ENCODE measurements at regions not wholly inside any gene's neighbourhood (a gene's known extent, or its start where the extent isn't known, plus 50 kb on each side); places are given as distances from the start of the nearest gene placed in this dataset.
"Not testable (repeated sequence)": the region's sequence is repeated elsewhere in the genome, so short reads cannot be mapped to it uniquely, and the experiment has no call there.

DNA sequence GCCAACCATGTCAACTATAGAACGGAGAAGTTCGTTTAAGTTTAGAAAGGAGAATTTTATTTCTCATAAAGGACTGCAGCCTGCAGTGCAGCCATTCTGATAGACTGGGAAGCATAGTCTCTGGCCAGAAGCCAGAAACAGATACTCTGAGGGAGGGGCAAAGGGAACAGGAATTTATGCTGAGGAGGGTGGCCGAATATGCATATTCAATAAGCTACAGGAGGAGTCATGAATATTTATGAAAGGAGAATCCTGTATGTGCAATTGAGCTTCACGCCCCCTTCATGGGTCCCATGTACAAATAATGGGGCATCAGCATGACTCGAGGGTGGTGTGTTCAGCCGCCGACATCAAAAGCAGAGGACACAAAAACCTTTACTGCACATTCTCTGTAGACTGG is 199.9 kb downstream of the CWF19L2 start:
- TF ChIP-seq POLR2A (IDR thresholded peaks at IDR 0.05) (no peak), POLR2AphosphoS5 (IDR thresholded peaks at IDR 0.05) (no peak), EP300 (IDR thresholded peaks at IDR 0.05) (no peak)
- TF ChIP-seq, protein P1, sequence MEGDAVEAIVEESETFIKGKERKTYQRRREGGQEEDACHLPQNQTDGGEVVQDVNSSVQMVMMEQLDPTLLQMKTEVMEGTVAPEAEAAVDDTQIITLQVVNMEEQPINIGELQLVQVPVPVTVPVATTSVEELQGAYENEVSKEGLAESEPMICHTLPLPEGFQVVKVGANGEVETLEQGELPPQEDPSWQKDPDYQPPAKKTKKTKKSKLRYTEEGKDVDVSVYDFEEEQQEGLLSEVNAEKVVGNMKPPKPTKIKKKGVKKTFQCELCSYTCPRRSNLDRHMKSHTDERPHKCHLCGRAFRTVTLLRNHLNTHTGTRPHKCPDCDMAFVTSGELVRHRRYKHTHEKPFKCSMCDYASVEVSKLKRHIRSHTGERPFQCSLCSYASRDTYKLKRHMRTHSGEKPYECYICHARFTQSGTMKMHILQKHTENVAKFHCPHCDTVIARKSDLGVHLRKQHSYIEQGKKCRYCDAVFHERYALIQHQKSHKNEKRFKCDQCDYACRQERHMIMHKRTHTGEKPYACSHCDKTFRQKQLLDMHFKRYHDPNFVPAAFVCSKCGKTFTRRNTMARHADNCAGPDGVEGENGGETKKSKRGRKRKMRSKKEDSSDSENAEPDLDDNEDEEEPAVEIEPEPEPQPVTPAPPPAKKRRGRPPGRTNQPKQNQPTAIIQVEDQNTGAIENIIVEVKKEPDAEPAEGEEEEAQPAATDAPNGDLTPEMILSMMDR (IDR thresholded peaks at IDR 0.05): no peak
- intact Hi-C loops (cut with DNase I): no loop called here
- Histone ChIP-seq H3K4me3 (no peak overlapping the region), H3K4me1 (no peaks in the 10 kb centered on the region), H3K9me3 (no peaks in the 10 kb centered on the region), H3K27ac (no peak overlapping the region), H3K27me3 (no peaks in the 10 kb centered on the region), H3K36me3 (no peaks in the 10 kb centered on the region)
- no peak for DNase-seq
- WGBS, 2 donors: 92 to 93% methylated on average over 7 of the region's 7 CpGs

DNA sequence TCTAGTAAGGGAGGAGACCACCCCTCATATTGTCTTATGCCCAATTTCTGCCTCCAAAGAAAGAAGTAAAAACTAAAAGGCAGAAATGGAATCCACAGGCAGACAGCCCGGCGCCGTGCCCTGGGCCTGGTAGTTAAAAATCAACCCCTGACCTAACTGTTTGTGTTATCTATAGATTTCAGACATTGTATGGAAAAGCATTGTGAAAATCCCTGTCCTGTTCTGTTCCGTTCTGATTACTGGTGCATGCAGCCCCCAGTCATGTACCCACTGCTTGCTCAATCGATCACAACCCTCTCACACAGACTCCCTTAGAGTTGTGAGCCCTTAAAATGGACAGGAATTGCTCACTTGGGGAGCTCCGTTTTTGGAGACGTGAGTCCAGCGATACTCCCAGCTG is 204.0 kb downstream of the CWF19L2 start:
- H3K36me3 ChIP-seq; DNase-seq; H3K9me3 ChIP-seq; H3K4me3 ChIP-seq; H3K4me1 ChIP-seq; H3K27ac ChIP-seq; intact Hi-C loops (cut with DNase I); H3K27me3 ChIP-seq: not testable (repeated sequence)
- 78 to 83% methylated on average over 8 of the region's 8 CpGs for whole genome bisulfite sequencing, 2 donors

DNA sequence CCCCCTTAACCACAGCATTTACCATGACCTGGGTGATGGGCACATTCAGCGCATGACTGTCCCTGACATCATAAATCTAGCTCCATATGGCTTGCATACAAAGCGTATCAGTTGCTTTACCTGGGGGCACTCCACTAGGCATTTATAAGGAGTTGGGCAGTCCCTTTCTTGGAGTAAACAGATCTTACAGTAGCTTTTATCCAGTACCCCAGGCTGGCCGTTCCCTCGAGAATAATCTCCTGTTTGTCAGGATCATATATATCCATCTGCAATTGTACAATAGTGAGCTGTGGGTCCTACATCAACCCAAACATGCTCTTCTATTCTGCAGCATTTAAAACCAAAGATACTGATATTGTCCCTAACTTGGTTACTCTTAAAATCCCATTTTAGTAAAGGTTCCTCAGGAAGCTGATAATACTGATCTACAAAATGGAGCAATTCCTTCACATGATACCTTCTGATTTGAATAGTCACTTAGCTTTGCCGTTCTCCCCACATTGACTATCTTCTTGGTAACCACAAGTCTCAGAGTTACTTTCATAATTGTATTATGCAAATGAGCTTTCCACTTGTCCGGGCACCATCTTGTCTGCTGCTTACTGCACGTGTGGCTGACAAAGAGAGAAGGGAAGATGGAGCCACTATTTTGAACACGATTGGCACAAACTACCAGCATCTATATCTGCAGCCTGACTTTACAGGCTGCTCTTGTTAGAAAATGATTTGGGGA is 205.0 kb downstream of the CWF19L2 start:
- Histone ChIP-seq H3K9me3 (no peaks in the 10 kb centered on the region), H3K4me1 (no peaks in the 10 kb centered on the region), H3K4me3 (no peak overlapping the region), H3K27me3 (no peaks in the 10 kb centered on the region), H3K27ac (no peak overlapping the region), H3K36me3 (no peaks in the 10 kb centered on the region)
- intact Hi-C loops (cut with DNase I): no loop called here
- no peak for DNase-seq
- 82 to 89% methylated on average over 8 of the region's 8 CpGs for WGBS, 2 donors
- TF ChIP-seq EP300 (IDR thresholded peaks at IDR 0.05): no peak
- TF ChIP-seq POLR2AphosphoS5 (IDR thresholded peaks at IDR 0.05): no peak
- TF ChIP-seq, protein P1 (IDR thresholded peaks at IDR 0.05): no peak
- TF ChIP-seq POLR2A (IDR thresholded peaks at IDR 0.05): no peak

DNA sequence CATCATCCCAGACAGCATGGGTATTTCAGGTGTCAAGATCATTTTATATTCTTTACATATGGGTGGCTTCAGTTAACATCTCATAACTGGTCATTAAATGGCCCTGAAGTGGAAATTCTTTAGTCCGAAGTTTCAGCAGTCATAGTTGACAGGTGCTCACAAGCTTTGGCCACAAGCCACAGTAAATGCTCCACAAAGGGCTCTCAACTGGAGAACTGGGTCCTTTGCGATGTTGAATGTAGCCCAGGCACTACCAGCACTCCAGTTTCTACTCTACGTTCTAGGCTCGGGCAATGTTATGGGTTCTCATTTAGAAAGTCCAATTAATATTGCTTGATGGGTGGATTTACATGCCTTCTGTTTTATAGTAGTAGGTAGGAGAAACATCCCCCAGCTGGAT is 206.3 kb downstream of the CWF19L2 start:
- intact Hi-C loops (cut with DNase I): no loop called here
- no peaks in the 10 kb centered on the region for H3K27me3 ChIP-seq
- H3K36me3 ChIP-seq: no peaks in the 10 kb centered on the region
- no peak for TF ChIP-seq POLR2AphosphoS5 (IDR thresholded peaks at IDR 0.05)
- TF ChIP-seq POLR2A (IDR thresholded peaks at IDR 0.05): no peak
- TF ChIP-seq, protein P1 (IDR thresholded peaks at IDR 0.05): no peak
- TF ChIP-seq EP300 (IDR thresholded peaks at IDR 0.05): no peak
- WGBS, 2 donors: 90 to 91% methylated on average over 4 of the region's 4 CpGs
- H3K27ac ChIP-seq: no peak overlapping the region
- H3K4me3 ChIP-seq: no peak overlapping the region
- H3K9me3 ChIP-seq: no peaks in the 10 kb centered on the region
- H3K4me1 ChIP-seq: no peaks in the 10 kb centered on the region
- no peak for DNase-seq

DNA sequence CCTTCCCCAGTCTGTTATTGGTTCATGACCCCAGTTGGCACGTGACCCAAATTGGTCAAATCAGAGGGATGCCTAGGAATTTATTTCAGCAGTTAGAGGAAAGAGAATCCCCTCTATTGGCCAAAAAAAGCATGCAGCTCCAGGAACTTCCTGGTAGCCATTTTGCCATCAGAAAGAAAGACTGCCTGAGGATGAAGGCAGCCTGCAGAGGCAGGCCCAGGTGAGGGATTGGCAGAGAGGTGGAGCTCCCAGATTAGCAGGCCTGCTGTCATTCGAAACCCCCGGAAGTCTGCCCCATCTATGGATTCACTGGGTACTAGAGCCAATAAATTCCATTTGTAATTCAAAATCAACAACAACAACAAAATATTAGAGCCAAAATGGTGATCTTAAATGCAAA is 207.6 kb downstream of the CWF19L2 start:
- TF ChIP-seq POLR2A (IDR thresholded peaks at IDR 0.05): no peak
- TF ChIP-seq, protein P1 (IDR thresholded peaks at IDR 0.05): no peak
- no peak for TF ChIP-seq EP300 (IDR thresholded peaks at IDR 0.05)
- no peak for TF ChIP-seq POLR2AphosphoS5 (IDR thresholded peaks at IDR 0.05)
- intact Hi-C loops (cut with DNase I): no loop called here
- 82 to 86% methylated on average over 3 of the region's 3 CpGs for WGBS, 2 donors

More for the DNA sequence above, 207.6 kb downstream of the CWF19L2 start:
- DNase-seq: no peak
- H3K4me1 ChIP-seq: no peaks in the 10 kb centered on the region
- H3K9me3 ChIP-seq: no peaks in the 10 kb centered on the region
- no peak overlapping the region for H3K27ac ChIP-seq
- H3K36me3 ChIP-seq: no peaks in the 10 kb centered on the region
- no peaks in the 10 kb centered on the region for H3K27me3 ChIP-seq
- no peak overlapping the region for H3K4me3 ChIP-seq
